IPS DF 19.7 (cell line): ENCODE measurements at regions not wholly inside any gene's neighbourhood (a gene's known extent, or its start where the extent isn't known, plus 50 kb on each side); places are given as distances from the start of the nearest gene placed in this dataset.

Source experiments
- DNase-seq: peaks from one replicate; pipeline ENCODE4 v3.0.0-alpha.2; 2013; ENCODE audit warnings: low read depth, low spot score

DNA sequence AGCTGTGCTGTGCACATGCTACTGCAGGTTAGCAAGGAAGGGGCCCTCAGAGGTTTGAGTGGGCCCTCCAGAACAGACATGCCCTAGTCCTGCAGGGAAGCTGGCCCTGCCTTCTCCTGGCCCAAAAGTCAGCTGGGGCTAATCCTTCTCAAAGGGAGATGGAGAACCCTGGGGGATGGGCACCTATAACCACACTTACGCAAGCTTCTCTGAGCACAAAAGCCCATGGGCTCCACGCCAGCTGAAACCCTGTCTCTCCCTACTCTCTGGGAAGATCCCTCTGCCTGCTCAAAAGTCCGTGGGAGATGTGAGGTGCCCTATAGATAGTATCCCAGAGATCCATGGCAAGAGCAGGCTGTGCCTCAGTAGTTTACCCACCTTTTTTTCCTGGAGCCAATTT, 58.9 kb upstream of the DKK2 start:
- no peak for DNase-seq

DNA sequence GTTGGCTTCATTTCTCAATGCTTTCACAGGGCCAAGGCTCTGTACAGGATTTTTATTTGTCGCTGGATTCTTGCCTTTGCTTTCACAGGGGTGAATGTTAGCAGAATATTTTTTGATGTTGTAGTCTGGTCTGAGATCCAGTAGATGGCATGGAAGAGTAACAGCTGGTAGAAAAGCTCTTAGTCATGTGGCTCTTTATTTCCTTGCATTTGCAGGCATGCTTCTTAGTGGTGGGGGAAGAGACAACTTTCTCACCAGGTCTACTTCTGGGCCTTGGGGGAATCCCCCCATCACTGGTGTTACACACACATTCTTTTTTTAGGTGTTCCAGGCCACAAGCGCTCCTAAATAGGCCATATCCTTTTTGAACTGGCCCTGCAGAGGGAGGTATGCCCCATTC, 58.2 kb upstream of the DKK2 start:
- no peak for DNase-seq
